ENCODE measurements at regions not wholly inside any gene's neighbourhood (a gene's known extent, or its start where the extent isn't known, plus 50 kb on each side); places are given as distances from the start of the nearest gene placed in this dataset.

- no peak for TF ChIP-seq EZH2 (IDR thresholded peaks at IDR 0.05; ENCODE audit: borderline replicate concordance, low read depth, low read length, poor library complexity, severe bottlenecking)
- no peak for TF ChIP-seq CTCF (conservative IDR thresholded peaks at IDR 0.05; ENCODE audit: low read depth, low read length)
Observed at GRCh38 chr1:234742622-234743021, 132.6 kb upstream of the IRF2BP2 start.
